ENCODE measurements at regions not wholly inside any gene's neighbourhood (a gene's known extent, or its start where the extent isn't known, plus 50 kb on each side); places are given as distances from the start of the nearest gene placed in this dataset.

GRCh38 chr9:134224567-134225093 is 60.3 kb upstream of the RNU6ATAC start:
- ATAC-seq (ENCODE audit: low read depth) (no peak), DNase-seq (no peak)
- H2BK5ac ChIP-seq (ENCODE audit: low read depth, low read length, poor library complexity, severe bottlenecking) = peak overlapping the region; percentile 8
- H3K27me3 ChIP-seq (ENCODE audit: control insufficient read depth, insufficient read depth, low read length) = no peaks in the 10 kb centered on the region
- H2AK5ac ChIP-seq (ENCODE audit: low read depth, low read length) = peak overlapping the region; percentile 69
- CTCF ChIA-PET = no interaction called here
- H3K4me1 ChIP-seq (ENCODE audit: control insufficient read depth, insufficient read depth, low read length) = peaks cover 33% of the 10 kb centered on the region
- no peaks in the 10 kb centered on the region for H3K36me3 ChIP-seq (ENCODE audit: control insufficient read depth, insufficient read depth, low read length)
- no peak overlapping the region for H3K56ac ChIP-seq (ENCODE audit: extremely low read depth, insufficient read depth, low read length)
- H3K9me3 ChIP-seq (ENCODE audit: control insufficient read depth, insufficient read depth, low read length) = no peaks in the 10 kb centered on the region
- peaks cover 12% of the 10 kb centered on the region for H3K9me1 ChIP-seq (ENCODE audit: insufficient read depth, low read length)
- 100% methylated on average over 2 of the region's 9 CpGs; no CpG with 5 or more reads in 1 of the 2 experiments for WGBS, 2 experiments (ENCODE audit: extremely low coverage in 2 of 2, insufficient read length in 1 of 2)
- dilution Hi-C loops (cut with HindIII; ENCODE audit: low sequenced_read_pairs, unreplicated experiment) = no loop called here
- H3K79me1 ChIP-seq (ENCODE audit: low read depth in 1 of 2, low read length in 2 of 2) = no peaks in the 10 kb centered on the region
- H2AK9ac ChIP-seq (replicated peaks; ENCODE audit: low read depth, low read length, poor library complexity) = peak overlapping the region; percentile 35
- H4K8ac ChIP-seq (ENCODE audit: low read depth in 2 of 2, low read length in 2 of 2) = no peak overlapping the region; a peak in 1 of 4 replicates
- H2BK15ac ChIP-seq (ENCODE audit: low read depth, low read length) = no peak overlapping the region
- POLR2A ChIA-PET (ENCODE audit: unreplicated experiment) = no interaction called here
- no peak overlapping the region for H2AFZ ChIP-seq (replicated peaks; ENCODE audit: low read length, poor library complexity)
- in situ Hi-C loops (cut with MboI; ENCODE audit: low sequenced_read_pairs) = no loop called here
- H3K18ac ChIP-seq (ENCODE audit: low read depth, low read length) = no peak overlapping the region; the same call in 1 of the 2 replicates
- no peak overlapping the region for H3K4me2 ChIP-seq (ENCODE audit: low read depth, low read length)
- no peak overlapping the region; the same call in 1 of the 2 replicates for H3K23ac ChIP-seq (ENCODE audit: low read depth, low read length)
- TF ChIP-seq USF2 (IDR thresholded peaks at IDR 0.05; ENCODE audit: low read depth, low read length) = no peak
- TF ChIP-seq RAD21 (IDR thresholded peaks at IDR 0.05; ENCODE audit: low read length) = no peak
- TF ChIP-seq CHD1 (IDR thresholded peaks at IDR 0.05; ENCODE audit: low read depth, low read length) = no peak
- TF ChIP-seq BHLHE40 (IDR thresholded peaks at IDR 0.05; ENCODE audit: low read depth, low read length) = no peak
- no peak for TF ChIP-seq FOS (IDR thresholded peaks at IDR 0.05; ENCODE audit: low read depth, low read length)
- TF ChIP-seq NFE2L2 (IDR thresholded peaks at IDR 0.05; ENCODE audit: low read depth, low read length) = no peak
- TF ChIP-seq CTCF (conservative IDR thresholded peaks at IDR 0.05; ENCODE audit: low read depth, low read length) = no peak
- no peak for TF ChIP-seq RCOR1 (IDR thresholded peaks at IDR 0.05; ENCODE audit: insufficient replicate concordance, low read length)
- no peak for TF ChIP-seq MXI1 (IDR thresholded peaks at IDR 0.05; ENCODE audit: borderline replicate concordance, low read depth, low read length)
- TF ChIP-seq ELK1 (IDR thresholded peaks at IDR 0.05; ENCODE audit: borderline replicate concordance, low read depth, low read length) = no peak
- TF ChIP-seq CEBPB (IDR thresholded peaks at IDR 0.05; ENCODE audit: low read depth, low read length) = no peak
- TF ChIP-seq POLR2A (IDR thresholded peaks at IDR 0.05; ENCODE audit: low read depth, low read length) = no peak
- TF ChIP-seq MAZ (IDR thresholded peaks at IDR 0.05; ENCODE audit: borderline replicate concordance, low read depth, low read length) = no peak
- no peak for TF ChIP-seq RFX5 (IDR thresholded peaks at IDR 0.05; ENCODE audit: low read depth, low read length)
- no peak overlapping the region for H3K27ac ChIP-seq (ENCODE audit: insufficient read depth, low read length)
- peak overlapping the region; percentile 62 for H3K4ac ChIP-seq (ENCODE audit: low read depth, low read length)
- H4K5ac ChIP-seq (ENCODE audit: low read depth, low read length) = no peak overlapping the region
- intact Hi-C loops (cut with micrococcal nuclease) = no loop called here
- no peak overlapping the region for H3K9ac ChIP-seq (ENCODE audit: low read depth, low read length)
- BruUV-seq (replicated peaks) = no TSS peak
- peak overlapping the region; percentile 66 for H2BK20ac ChIP-seq (ENCODE audit: low read depth, low read length)
- H2BK120ac ChIP-seq (ENCODE audit: low read depth, low read length) = peak overlapping the region; percentile 98
- peak overlapping the region; percentile 66 for H4K91ac ChIP-seq (ENCODE audit: insufficient read depth, low read depth, low read length)
- no peak overlapping the region for H3K4me3 ChIP-seq (ENCODE audit: insufficient read depth, low read depth, low read length)
- no peaks in the 10 kb centered on the region for H4K20me1 ChIP-seq (ENCODE audit: insufficient read depth, low read length)
- H3K14ac ChIP-seq (replicated peaks; ENCODE audit: low read depth, low read length) = peak overlapping the region; percentile 50; the same call in 1 of the 2 replicates
